Left hindlimb (tissue), 1 donor: ENCODE measurements at regions not wholly inside any gene's neighbourhood (a gene's known extent, or its start where the extent isn't known, plus 50 kb on each side); places are given as distances from the start of the nearest gene placed in this dataset.
A peak's percentile ranks its signal among the peaks of the same experiment; 100 is the strongest.

Experiments used
- DNase-seq: peaks from one replicate; pipeline ENCODE4 v3.0.0-alpha.2; 2018

DNA sequence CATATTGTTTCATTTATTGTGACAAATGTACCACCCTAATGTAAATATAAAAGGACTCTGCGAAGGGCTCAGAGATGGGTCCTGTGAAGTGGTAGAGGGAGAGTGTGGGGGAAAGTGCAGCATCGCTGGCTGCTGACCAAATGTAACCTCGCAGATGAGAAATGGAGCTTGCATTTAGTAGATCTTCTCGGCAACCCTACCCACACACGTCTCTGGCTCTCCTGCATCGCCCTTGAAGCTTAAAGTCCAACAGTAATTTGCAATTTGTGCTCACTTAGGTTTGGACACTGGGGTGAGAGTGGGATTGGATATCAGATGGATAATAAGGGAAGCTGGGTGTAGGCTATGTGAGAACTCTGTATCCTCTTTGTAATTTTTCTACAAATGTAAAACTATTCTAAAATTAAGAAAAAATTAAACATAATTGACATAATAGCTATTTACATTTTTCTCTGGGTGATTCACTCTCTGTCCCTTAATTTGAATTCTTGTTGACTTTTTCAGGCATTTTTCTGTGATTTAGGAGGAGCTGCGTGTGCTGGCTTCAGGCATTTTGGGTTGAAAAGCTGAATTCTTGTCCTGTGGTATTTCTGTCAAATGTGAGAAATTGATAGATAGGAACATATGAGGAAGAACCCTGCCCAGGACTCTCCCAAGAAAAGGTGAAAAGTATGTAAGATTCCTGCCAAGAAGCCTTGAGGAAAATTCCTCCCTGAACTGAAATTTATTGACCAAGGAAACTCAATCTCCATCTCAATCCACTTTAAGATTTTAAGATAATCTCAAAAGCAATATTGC is 524.7 kb upstream of the MCTP2 start:
- DNase-seq: no peak

GRCh38 chr15:93705753-93706455 is 525.5 kb upstream of the MCTP2 start:
- no peak for DNase-seq

GRCh38 chr15:93703092-93703739 is 528.1 kb upstream of the MCTP2 start:
- no peak for DNase-seq

GRCh38 chr15:93700051-93700450 is 531.3 kb upstream of the MCTP2 start:
- DNase-seq: no peak

- no peak for DNase-seq
Observed at GRCh38 chr15:93694033-93694432, 537.3 kb upstream of the MCTP2 start.

DNA sequence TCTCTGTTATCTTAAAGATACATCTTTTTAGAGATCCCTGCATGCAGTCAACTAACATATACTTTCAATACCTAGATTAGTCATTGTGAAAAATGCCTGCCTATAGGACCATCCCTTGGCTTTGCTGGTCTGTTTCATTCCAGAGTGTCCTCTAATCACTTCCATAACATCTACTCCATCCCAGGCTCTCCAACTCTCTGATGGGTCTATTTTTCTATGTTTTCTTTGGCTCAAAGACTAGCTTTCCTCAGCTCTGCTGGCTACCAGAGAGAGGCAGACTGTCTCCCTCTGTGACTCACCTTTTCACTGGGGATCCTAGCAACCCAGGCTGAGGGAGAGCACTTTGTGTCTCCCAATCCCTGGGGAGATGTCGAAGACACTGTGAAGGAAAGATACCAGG is 547.7 kb upstream of the MCTP2 start:
- no peak for DNase-seq

- peak; percentile 74 for DNase-seq
Observed at GRCh38 chr15:93671387-93671943, 559.9 kb upstream of the MCTP2 start.

- no peak for DNase-seq
Observed at GRCh38 chr15:93670931-93671330, 560.4 kb upstream of the MCTP2 start.

DNA sequence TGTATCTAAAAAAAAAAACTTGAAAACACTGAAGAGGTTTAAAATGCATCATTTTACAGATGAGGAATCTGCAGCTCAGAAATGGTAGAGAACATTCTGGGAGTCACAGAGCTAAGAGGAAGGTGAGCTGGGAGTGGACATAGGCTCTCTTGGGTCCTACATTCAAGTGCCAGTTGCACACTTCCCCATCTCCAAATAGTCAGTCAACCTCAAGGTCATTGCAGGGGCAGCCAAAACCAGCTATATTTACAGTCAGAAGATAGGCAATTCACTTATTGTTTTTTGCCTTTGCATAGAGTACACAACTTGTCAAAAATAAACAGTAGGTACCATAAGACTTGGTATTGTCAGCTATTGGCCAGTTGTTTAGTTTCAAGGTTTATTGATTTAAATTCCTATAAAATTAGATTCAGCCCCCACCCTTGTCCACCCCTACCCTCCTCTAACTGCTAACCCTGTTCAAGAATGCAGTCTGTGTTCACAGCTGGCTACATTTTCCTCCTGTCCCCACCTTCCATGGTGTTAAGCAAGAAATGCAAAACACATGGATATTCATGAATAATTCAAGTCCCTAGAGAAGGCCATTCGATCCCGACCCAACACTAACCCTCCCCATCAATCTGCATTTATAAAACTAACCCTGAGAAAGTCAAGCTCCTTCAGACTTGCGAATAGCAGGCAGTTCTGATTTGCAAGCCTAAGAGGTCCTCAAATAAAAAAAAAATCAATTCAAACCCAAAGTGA is 567.0 kb upstream of the MCTP2 start:
- no peak for DNase-seq

- no peak for DNase-seq
Observed at GRCh38 chr15:93662162-93662885, 569.0 kb upstream of the MCTP2 start.

DNA sequence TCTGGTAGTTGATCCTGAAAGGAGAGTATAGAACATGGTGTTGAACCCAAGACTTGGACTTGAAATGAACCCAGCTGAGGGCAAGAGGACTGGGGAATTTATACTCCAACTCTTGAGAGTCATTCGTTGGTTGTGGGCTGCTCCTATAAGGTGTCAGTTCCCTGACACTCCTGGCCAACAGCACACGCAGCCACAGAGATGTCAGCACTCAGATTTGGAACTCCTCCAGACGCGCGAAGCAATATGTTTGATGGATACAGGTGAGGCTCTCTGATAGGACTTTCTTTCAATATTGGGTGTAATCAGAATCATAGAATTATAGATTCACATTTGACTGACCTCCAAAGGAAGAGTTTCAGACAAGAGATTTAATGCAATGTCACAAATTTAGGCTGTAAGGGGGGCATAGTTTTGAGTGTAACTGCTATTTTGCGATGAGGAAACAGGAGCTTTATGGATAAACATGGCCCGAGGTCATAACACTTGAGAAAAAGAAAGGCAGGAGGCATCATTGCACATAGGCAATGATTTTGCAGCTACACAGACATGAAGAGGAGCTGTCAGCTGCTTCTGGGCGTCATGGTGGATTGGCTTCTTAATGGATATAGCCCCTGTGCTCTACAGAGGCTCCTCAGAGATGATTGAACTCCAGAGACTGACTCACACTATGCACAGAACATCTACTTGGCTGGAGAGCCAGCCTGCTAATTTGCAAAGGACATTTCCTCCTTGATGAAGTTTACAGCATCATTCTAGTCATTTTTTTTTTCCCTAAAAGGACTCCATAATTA is 569.2 kb upstream of the RGMA start:
- DNase-seq: no peak

DNA sequence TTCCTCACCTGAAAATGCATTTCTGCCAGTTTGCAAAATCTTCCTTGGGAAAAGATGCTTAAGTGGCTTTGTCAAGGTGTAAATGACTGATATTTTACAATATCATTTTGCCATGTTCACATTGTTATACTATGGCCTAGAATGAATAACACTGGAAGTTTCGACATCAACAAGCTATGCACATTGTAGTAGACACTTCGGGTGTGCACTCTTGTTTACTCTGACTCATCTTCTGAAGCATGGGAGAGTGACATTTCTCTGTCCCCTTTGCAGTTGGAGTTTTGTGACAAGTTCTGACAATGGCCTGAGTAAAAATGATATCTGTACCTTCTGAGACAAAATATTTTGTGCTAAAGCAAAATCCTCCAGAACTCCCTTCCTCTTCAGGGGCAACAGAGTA is 567.0 kb upstream of the RGMA start:
- no peak for DNase-seq

- DNase-seq: no peak
Observed at GRCh38 chr15:93649691-93650235, 560.8 kb upstream of the RGMA start.

DNA sequence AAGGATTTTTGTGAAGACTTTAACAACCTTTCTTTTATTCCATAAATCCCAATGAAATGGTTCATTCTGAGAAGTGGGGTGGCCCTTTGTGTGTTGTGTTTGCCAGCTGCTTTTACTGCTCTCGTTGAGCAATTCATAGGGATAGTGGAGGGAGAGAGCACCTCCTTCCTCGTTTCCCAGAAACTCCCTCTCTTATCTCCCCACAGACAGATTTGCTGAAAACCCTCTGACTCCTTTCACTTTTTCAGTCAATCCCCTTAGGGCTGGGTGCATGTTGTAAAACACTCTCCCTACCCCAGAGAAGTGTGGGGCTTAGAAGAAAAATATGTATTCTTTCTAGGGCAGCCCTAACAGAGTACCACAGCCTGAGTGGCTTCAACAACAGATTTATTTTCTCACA is 557.2 kb upstream of the RGMA start:
- DNase-seq: no peak

- no peak for DNase-seq
Observed at GRCh38 chr15:93645594-93645993, 556.6 kb upstream of the RGMA start.

DNA sequence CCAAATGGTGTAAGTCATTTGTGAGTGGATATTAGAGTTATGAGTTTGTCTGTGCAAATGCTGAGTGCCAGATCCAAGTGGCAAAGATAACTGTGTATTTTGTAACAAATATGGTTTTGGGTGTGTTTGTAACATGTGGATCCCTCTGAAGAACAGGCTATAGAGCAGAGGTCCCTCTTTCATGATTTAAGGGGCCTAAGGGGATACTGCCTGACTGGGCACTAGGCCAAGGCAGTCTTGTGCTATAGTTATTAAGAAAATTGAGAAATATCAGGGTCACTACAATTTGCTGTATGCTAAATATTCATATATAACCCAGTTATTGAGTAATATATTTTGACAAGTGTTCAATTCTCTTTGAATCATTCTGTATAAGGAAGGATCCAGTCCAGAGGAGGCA is 555.6 kb upstream of the RGMA start:
- DNase-seq: no peak

GRCh38 chr15:93640411-93640962 is 551.5 kb upstream of the RGMA start:
- no peak for DNase-seq

DNA sequence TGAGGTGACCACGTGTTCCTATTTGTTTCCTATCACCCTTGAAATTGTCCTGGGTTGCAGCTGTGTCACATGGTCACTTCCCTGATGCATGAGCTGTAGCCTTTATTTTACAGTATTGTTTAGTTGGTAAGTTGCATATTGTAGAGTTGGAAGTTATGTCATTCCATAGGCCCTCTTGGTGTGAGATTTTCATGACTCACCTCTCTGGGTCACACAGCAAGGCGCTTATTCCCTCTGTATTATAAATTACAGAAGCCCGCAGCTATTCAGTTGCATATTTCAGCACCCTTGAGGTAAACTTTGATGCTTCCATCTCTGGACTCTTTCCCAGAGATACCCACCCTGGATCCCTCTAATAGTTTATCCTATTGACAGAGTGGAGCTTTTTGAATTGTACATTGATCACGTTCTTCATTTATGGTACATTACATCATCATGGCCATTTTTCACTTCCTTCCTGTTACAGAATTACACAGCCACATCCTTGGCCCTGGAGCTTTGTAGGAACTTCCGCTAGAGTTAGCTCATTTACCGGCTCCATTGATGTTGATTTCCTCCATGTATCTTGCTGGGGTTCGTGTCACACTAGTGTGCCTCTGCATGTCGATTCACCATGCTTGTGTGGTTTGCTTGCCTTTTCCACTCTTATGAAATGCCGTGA is 543.1 kb upstream of the RGMA start:
- no peak for DNase-seq

DNA sequence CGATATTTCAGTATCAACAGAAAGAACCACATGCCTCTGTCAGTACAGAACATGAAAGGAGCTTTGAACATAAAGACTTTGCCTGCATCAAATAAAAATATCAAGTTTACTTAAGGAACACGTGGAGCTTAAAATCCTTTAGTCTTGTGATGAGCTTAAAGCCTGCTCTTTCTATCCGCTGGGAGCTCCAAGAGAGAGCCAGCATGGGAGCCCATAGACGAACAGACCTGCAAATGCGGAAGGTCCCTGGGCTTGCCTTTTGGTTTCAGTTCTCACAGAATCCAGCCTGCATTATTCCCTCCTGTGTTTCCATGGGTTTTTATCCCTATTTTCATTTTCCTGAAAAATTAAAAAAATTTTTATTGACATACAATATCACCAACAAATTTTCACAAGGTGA is 530.6 kb upstream of the RGMA start:
- no peak for DNase-seq

GRCh38 chr15:93617443-93617842 is 528.4 kb upstream of the RGMA start:
- DNase-seq: no peak
